Vagina (tissue), 2 donors: ENCODE measurements at regions not wholly inside any gene's neighbourhood (a gene's known extent, or its start where the extent isn't known, plus 50 kb on each side); places are given as distances from the start of the nearest gene placed in this dataset.

Experiments used
- POLR2A ChIP-seq, 2 donors: fragments of 450-650 bp; IDR thresholded peaks; one replicate each; pipeline ENCODE4 v1.6.1; 2017; ENCODE audit warnings: antibody characterized with exemption in 2 of 2, mild to moderate bottlenecking in 2 of 2, moderate library complexity in 2 of 2
- TF ChIP-seq, protein P1 (sequence below), 3 experiments: fragments of 450-650 bp in 2 of 3; fragments of 200-600 bp in 1 of 3; sonication (generic) in 1 of 3; IDR thresholded peaks; one replicate each; pipeline ENCODE4 v1.5.1; 2017 to 2019; ENCODE audit warnings: antibody characterized with exemption in 3 of 3, mild to moderate bottlenecking in 2 of 3, moderate library complexity in 2 of 3

DNA sequence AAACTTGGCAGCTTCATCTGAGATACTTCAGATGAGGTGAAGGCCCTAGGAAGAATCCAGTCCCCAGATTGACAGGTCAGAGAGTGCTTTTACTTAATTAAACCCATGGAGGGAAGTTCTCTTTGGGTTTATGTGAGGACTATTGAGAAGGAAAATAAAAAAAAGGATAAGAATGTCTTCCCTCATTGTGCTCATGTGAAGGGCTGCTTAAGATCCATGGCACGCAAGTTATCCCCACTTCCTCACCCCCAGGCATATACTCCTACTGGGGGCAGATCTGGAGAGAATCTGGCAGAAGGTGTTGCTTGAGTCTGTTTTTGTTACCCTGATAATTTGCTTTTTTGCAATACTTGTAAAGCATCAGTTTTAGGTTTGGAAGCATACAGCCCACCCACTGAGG is 322.9 kb upstream of the TFAP2D start:
- TF ChIP-seq, protein P1, sequence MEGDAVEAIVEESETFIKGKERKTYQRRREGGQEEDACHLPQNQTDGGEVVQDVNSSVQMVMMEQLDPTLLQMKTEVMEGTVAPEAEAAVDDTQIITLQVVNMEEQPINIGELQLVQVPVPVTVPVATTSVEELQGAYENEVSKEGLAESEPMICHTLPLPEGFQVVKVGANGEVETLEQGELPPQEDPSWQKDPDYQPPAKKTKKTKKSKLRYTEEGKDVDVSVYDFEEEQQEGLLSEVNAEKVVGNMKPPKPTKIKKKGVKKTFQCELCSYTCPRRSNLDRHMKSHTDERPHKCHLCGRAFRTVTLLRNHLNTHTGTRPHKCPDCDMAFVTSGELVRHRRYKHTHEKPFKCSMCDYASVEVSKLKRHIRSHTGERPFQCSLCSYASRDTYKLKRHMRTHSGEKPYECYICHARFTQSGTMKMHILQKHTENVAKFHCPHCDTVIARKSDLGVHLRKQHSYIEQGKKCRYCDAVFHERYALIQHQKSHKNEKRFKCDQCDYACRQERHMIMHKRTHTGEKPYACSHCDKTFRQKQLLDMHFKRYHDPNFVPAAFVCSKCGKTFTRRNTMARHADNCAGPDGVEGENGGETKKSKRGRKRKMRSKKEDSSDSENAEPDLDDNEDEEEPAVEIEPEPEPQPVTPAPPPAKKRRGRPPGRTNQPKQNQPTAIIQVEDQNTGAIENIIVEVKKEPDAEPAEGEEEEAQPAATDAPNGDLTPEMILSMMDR (IDR thresholded peaks at IDR 0.05): no peak
- no peak for TF ChIP-seq POLR2A (IDR thresholded peaks at IDR 0.05)
